ENCODE measurements at regions not wholly inside any gene's neighbourhood (a gene's known extent, or its start where the extent isn't known, plus 50 kb on each side); places are given as distances from the start of the nearest gene placed in this dataset.

GRCh38 chr4:187256897-187257296 lies 533.2 kb upstream of the FAT1 start:
- Mint-ChIP-seq H3K4me3 (no peak overlapping the region), H3K36me3 (no peaks in the 10 kb centered on the region), H3K4me1 (no peaks in the 10 kb centered on the region), H3K9me3 (peaks cover 9% of the 10 kb centered on the region), H3K27ac (no peak overlapping the region), H3K27me3 (no peaks in the 10 kb centered on the region)
- DNase-seq, result no peak

GRCh38 chr4:187258651-187259401 lies 535.2 kb upstream of the FAT1 start:
- Mint-ChIP-seq H3K36me3 (no peaks in the 10 kb centered on the region), H3K9me3 (peaks cover 5% of the 10 kb centered on the region), H3K4me1 (no peaks in the 10 kb centered on the region), H3K4me3 (no peak overlapping the region), H3K27me3 (no peaks in the 10 kb centered on the region), H3K27ac (no peak overlapping the region)
- no peak for DNase-seq

- Mint-ChIP-seq H3K4me1 (no peaks in the 10 kb centered on the region), H3K4me3 (no peak overlapping the region), H3K27ac (no peak overlapping the region), H3K9me3 (peaks cover 5% of the 10 kb centered on the region), H3K27me3 (no peaks in the 10 kb centered on the region), H3K36me3 (no peaks in the 10 kb centered on the region)
- DNase-seq, result no peak
Observed at GRCh38 chr4:187268940-187269339, 545.3 kb upstream of the FAT1 start.

GRCh38 chr4:187270154-187270553 lies 546.5 kb upstream of the FAT1 start:
- Mint-ChIP-seq H3K9me3 (peaks cover 5% of the 10 kb centered on the region), H3K36me3 (no peaks in the 10 kb centered on the region), H3K4me3 (no peak overlapping the region), H3K27me3 (no peaks in the 10 kb centered on the region), H3K27ac (no peak overlapping the region), H3K4me1 (no peaks in the 10 kb centered on the region)
- no peak for DNase-seq

GRCh38 chr4:187271848-187272247 lies 548.2 kb upstream of the FAT1 start:
- Mint-ChIP-seq H3K9me3 (peaks cover 5% of the 10 kb centered on the region), H3K4me1 (no peaks in the 10 kb centered on the region), H3K4me3 (no peak overlapping the region), H3K27me3 (no peaks in the 10 kb centered on the region), H3K27ac (no peak overlapping the region), H3K36me3 (no peaks in the 10 kb centered on the region)
- no peak for DNase-seq

DNA sequence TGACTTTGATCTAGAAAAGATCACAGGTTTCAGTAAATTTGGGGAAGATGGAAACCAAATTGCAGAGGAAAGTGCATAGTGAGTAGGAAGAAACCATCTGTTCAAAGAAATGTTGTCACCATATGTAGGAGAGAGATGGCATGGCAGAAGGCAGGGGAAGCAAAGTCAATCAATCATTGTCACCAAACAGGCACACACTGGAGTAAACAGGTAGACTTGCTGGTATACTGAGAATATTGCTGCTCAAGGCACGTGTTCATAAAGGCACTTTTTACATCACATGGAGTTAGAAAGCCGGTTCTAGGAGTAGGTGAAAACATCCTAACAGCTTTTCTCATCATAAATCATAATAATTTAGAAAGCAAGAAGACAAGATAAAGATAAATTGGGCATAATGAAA lies 550.5 kb upstream of the FAT1 start:
- no peak overlapping the region for H3K4me3 Mint-ChIP-seq
- H3K27ac Mint-ChIP-seq, result no peak overlapping the region
- peaks cover 8% of the 10 kb centered on the region for H3K9me3 Mint-ChIP-seq
- no peak for DNase-seq
- no peaks in the 10 kb centered on the region for H3K36me3 Mint-ChIP-seq
- no peaks in the 10 kb centered on the region for H3K27me3 Mint-ChIP-seq
- no peaks in the 10 kb centered on the region for H3K4me1 Mint-ChIP-seq

GRCh38 chr4:187276736-187277408 lies 553.2 kb upstream of the FAT1 start:
- Mint-ChIP-seq H3K27ac (no peak overlapping the region), H3K4me3 (no peak overlapping the region), H3K9me3 (peaks cover 6% of the 10 kb centered on the region), H3K4me1 (no peaks in the 10 kb centered on the region), H3K27me3 (no peaks in the 10 kb centered on the region), H3K36me3 (peaks cover 1% of the 10 kb centered on the region)
- DNase-seq, result no peak

GRCh38 chr4:187283201-187283955 lies 559.7 kb upstream of the FAT1 start:
- no peaks in the 10 kb centered on the region for H3K27me3 Mint-ChIP-seq
- H3K4me3 Mint-ChIP-seq, result no peak overlapping the region
- peaks cover 3% of the 10 kb centered on the region for H3K9me3 Mint-ChIP-seq
- H3K36me3 Mint-ChIP-seq, result peaks cover 1% of the 10 kb centered on the region
- H3K4me1 Mint-ChIP-seq, result no peaks in the 10 kb centered on the region
- DNase-seq, result no peak
- H3K27ac Mint-ChIP-seq, result no peak overlapping the region

- Mint-ChIP-seq H3K27me3 (no peaks in the 10 kb centered on the region), H3K4me3 (no peak overlapping the region), H3K9me3 (no peaks in the 10 kb centered on the region), H3K36me3 (no peaks in the 10 kb centered on the region), H3K4me1 (no peaks in the 10 kb centered on the region), H3K27ac (no peak overlapping the region)
- no peak for DNase-seq
Observed at GRCh38 chr4:187286525-187286924, 562.9 kb upstream of the FAT1 start.

GRCh38 chr4:187289371-187289770 lies 565.7 kb upstream of the FAT1 start:
- DNase-seq, result no peak
- H3K36me3 Mint-ChIP-seq, result no peaks in the 10 kb centered on the region
- H3K27me3 Mint-ChIP-seq, result no peaks in the 10 kb centered on the region
- H3K4me3 Mint-ChIP-seq, result no peak overlapping the region
- H3K27ac Mint-ChIP-seq, result no peak overlapping the region
- H3K4me1 Mint-ChIP-seq, result no peaks in the 10 kb centered on the region
- peaks cover 2% of the 10 kb centered on the region for H3K9me3 Mint-ChIP-seq

GRCh38 chr4:187294861-187295260 lies 571.2 kb upstream of the FAT1 start:
- Mint-ChIP-seq H3K9me3 (peaks cover 18% of the 10 kb centered on the region), H3K4me1 (no peaks in the 10 kb centered on the region), H3K36me3 (peaks cover 4% of the 10 kb centered on the region), H3K27me3 (no peaks in the 10 kb centered on the region), H3K27ac (no peak overlapping the region), H3K4me3 (no peak overlapping the region)
- no peak for DNase-seq

GRCh38 chr4:187301923-187302322 lies 578.3 kb upstream of the FAT1 start:
- Mint-ChIP-seq H3K4me3 (no peak overlapping the region), H3K4me1 (no peaks in the 10 kb centered on the region), H3K27me3 (no peaks in the 10 kb centered on the region), H3K36me3 (peaks cover 2% of the 10 kb centered on the region), H3K27ac (no peak overlapping the region), H3K9me3 (peaks cover 15% of the 10 kb centered on the region)
- DNase-seq, result no peak

DNA sequence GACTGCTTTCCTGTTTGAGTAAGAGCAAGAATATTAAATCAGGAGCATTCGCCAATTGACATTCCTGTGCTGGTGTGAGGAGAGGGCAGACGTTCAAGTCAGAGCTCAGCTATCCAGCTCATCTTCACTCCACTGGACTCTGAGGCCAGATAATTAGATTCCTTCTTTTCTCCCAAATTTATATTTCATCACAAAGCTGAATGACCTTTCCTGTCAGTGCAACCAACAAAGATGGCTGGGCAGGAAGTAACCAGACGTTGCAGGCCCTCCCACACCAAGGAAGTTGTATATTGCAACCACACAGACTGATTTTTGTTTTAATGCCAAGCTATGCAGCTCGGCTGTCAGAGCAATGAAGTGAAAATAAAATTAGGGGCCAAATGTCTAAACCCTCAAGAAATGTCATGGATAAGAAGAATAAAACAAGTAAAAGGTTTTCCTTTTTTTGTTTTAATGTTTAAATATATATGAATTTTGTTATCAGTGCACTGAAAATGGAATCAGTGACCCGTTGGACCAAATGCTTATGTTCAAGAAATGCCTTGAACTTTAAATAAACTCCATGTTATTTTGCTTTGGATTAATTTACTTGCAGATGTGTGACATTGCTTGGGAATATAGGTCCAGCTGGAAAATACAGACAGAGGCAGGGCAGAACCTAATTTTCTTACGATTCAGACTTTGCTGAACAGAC lies 578.9 kb upstream of the FAT1 start:
- Mint-ChIP-seq H3K27me3 (no peaks in the 10 kb centered on the region), H3K4me1 (no peaks in the 10 kb centered on the region), H3K36me3 (no peaks in the 10 kb centered on the region), H3K9me3 (peaks cover 11% of the 10 kb centered on the region), H3K27ac (no peak overlapping the region), H3K4me3 (no peak overlapping the region)
- no peak for DNase-seq

DNA sequence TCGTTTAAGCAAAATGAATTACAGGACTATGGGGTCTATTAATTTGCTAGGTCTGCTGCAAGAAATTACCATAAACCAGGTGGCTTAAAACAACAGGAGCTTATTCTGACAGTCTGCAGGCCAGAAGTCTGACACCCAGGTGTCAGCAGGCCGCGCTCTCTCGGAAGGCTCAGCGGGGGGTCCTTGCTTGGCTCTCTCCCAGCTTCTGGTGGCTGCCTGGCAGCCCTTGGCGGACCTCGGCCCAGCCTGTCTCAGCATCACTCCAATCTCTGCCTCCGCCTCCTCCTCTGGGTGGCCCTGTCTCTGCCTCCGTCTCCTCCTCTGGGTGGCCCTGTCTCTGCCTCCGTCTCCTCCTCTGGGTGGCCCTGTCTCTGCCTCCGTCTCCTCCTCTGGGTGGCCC lies 580.5 kb upstream of the FAT1 start:
- Mint-ChIP-seq H3K36me3 (no peaks in the 10 kb centered on the region), H3K27me3 (no peaks in the 10 kb centered on the region), H3K27ac (no peak overlapping the region), H3K4me3 (no peak overlapping the region), H3K4me1 (no peaks in the 10 kb centered on the region), H3K9me3 (peaks cover 5% of the 10 kb centered on the region)
- DNase-seq, result no peak

GRCh38 chr4:187307131-187307530 lies 583.5 kb upstream of the FAT1 start:
- H3K4me1 Mint-ChIP-seq, result no peaks in the 10 kb centered on the region
- H3K27me3 Mint-ChIP-seq, result no peaks in the 10 kb centered on the region
- DNase-seq, result no peak
- H3K36me3 Mint-ChIP-seq, result no peaks in the 10 kb centered on the region
- H3K27ac Mint-ChIP-seq, result no peak overlapping the region
- H3K4me3 Mint-ChIP-seq, result no peak overlapping the region
- H3K9me3 Mint-ChIP-seq, result peaks cover 8% of the 10 kb centered on the region
